ENCODE measurements at regions not wholly inside any gene's neighbourhood (a gene's known extent, or its start where the extent isn't known, plus 50 kb on each side); places are given as distances from the start of the nearest gene placed in this dataset.

GRCh38 chr1:194598098-194598497 is 1411.7 kb upstream of the B3GALT2 start:
- Histone ChIP-seq H3K36me3 (ENCODE audit: insufficient read depth, low read length) (no peaks in the 10 kb centered on the region), H3K27me3 (ENCODE audit: insufficient read depth, low read length, poor library complexity, severe bottlenecking) (no peaks in the 10 kb centered on the region), H3K4me1 (ENCODE audit: insufficient read depth, low read length) (no peaks in the 10 kb centered on the region), H3K9me3 (ENCODE audit: low read length) (no peaks in the 10 kb centered on the region), H3K27ac (ENCODE audit: low read depth, low read length) (no peak overlapping the region), H3K4me3 (ENCODE audit: low read length) (no peak overlapping the region)
- ChIA-PET POLR2A (no interaction called here), CTCF (no interaction called here)
- Mint-ChIP-seq H3K27ac (no peak overlapping the region), H3K9me3 (no peaks in the 10 kb centered on the region), H3K27me3 (no peaks in the 10 kb centered on the region), H3K4me1 (no peaks in the 10 kb centered on the region), H3K4me3 (no peak overlapping the region), H3K36me3 (no peaks in the 10 kb centered on the region)
- DNase-seq: no peak

- no peak for DNase-seq
- Histone ChIP-seq H3K27ac (ENCODE audit: low read depth, low read length) (no peak overlapping the region), H3K4me3 (ENCODE audit: low read length) (no peak overlapping the region), H3K27me3 (ENCODE audit: insufficient read depth, low read length, poor library complexity, severe bottlenecking) (no peaks in the 10 kb centered on the region), H3K9me3 (ENCODE audit: low read length) (no peaks in the 10 kb centered on the region), H3K4me1 (ENCODE audit: insufficient read depth, low read length) (no peaks in the 10 kb centered on the region), H3K36me3 (ENCODE audit: insufficient read depth, low read length) (no peaks in the 10 kb centered on the region)
- ChIA-PET CTCF (no interaction called here), POLR2A (no interaction called here)
- H3K27ac Mint-ChIP-seq: no peak overlapping the region
- H3K4me1 Mint-ChIP-seq: no peaks in the 10 kb centered on the region
- no peaks in the 10 kb centered on the region for H3K27me3 Mint-ChIP-seq
- H3K36me3 Mint-ChIP-seq: no peaks in the 10 kb centered on the region
- H3K4me3 Mint-ChIP-seq: no peak overlapping the region
- peaks cover 0 to 3% (median 0%) of the 10 kb centered on the region in 5 donors for H3K9me3 Mint-ChIP-seq
These were observed 1399.9 kb upstream of the B3GALT2 start for GRCh38 chr1:194586302-194586701.

- CTCF ChIA-PET: no interaction called here
- peaks cover 0 to 3% (median 0%) of the 10 kb centered on the region in 5 donors for H3K9me3 Mint-ChIP-seq
- H3K4me1 ChIP-seq (ENCODE audit: insufficient read depth, low read length): no peaks in the 10 kb centered on the region
These were observed 1397.6 kb upstream of the B3GALT2 start for GRCh38 chr1:194584052-194584451.

GRCh38 chr1:194570476-194570875 is 1384.1 kb upstream of the B3GALT2 start:
- CTCF ChIA-PET: no interaction called here
- H3K27ac Mint-ChIP-seq: no peak overlapping the region
- H3K36me3 ChIP-seq (ENCODE audit: insufficient read depth, low read length): no peaks in the 10 kb centered on the region
- no peaks in the 10 kb centered on the region for H3K4me1 ChIP-seq (ENCODE audit: insufficient read depth, low read length)
- H3K27ac ChIP-seq (ENCODE audit: low read depth, low read length): no peak overlapping the region
- no peaks in the 10 kb centered on the region for H3K27me3 Mint-ChIP-seq
- H3K4me3 Mint-ChIP-seq: no peak overlapping the region
- no peaks in the 10 kb centered on the region for H3K9me3 Mint-ChIP-seq
- H3K9me3 ChIP-seq (ENCODE audit: low read length): no peaks in the 10 kb centered on the region
- DNase-seq: no peak
- no peaks in the 10 kb centered on the region for H3K27me3 ChIP-seq (ENCODE audit: insufficient read depth, low read length, poor library complexity, severe bottlenecking)
- H3K4me1 Mint-ChIP-seq: no peaks in the 10 kb centered on the region
- no peaks in the 10 kb centered on the region for H3K36me3 Mint-ChIP-seq
- H3K4me3 ChIP-seq (ENCODE audit: low read length): no peak overlapping the region
- POLR2A ChIA-PET: no interaction called here

More at GRCh38 chr1:194584052-194584451, 1397.6 kb upstream of the B3GALT2 start:
- Mint-ChIP-seq H3K27ac (no peak overlapping the region), H3K27me3 (no peaks in the 10 kb centered on the region), H3K36me3 (no peaks in the 10 kb centered on the region), H3K4me3 (no peak overlapping the region), H3K4me1 (no peaks in the 10 kb centered on the region)
- no peaks in the 10 kb centered on the region for H3K36me3 ChIP-seq (ENCODE audit: insufficient read depth, low read length)
- H3K27me3 ChIP-seq (ENCODE audit: insufficient read depth, low read length, poor library complexity, severe bottlenecking): no peaks in the 10 kb centered on the region
- H3K27ac ChIP-seq (ENCODE audit: low read depth, low read length): no peak overlapping the region
- DNase-seq: no peak
- no peaks in the 10 kb centered on the region for H3K9me3 ChIP-seq (ENCODE audit: low read length)
- POLR2A ChIA-PET: no interaction called here
- no peak overlapping the region for H3K4me3 ChIP-seq (ENCODE audit: low read length)

- POLR2A ChIA-PET: no interaction called here
- CTCF ChIA-PET: no interaction called here
These were observed 1382.2 kb upstream of the B3GALT2 start for GRCh38 chr1:194568610-194569009.

GRCh38 chr1:194548071-194548470 is 1361.7 kb upstream of the B3GALT2 start:
- Histone ChIP-seq H3K36me3 (ENCODE audit: insufficient read depth, low read length) (no peaks in the 10 kb centered on the region), H3K4me3 (ENCODE audit: low read length) (no peak overlapping the region), H3K27ac (ENCODE audit: low read depth, low read length) (no peak overlapping the region), H3K4me1 (ENCODE audit: insufficient read depth, low read length) (no peaks in the 10 kb centered on the region), H3K27me3 (ENCODE audit: insufficient read depth, low read length, poor library complexity, severe bottlenecking) (no peaks in the 10 kb centered on the region), H3K9me3 (ENCODE audit: low read length) (no peaks in the 10 kb centered on the region)
- no peak for DNase-seq
- H3K4me1 Mint-ChIP-seq: no peaks in the 10 kb centered on the region
- H3K27me3 Mint-ChIP-seq: peaks cover 0 to under 1% of the 10 kb centered on the region in 2 donors
- H3K9me3 Mint-ChIP-seq: peaks cover 0 to 7% (median 0%) of the 10 kb centered on the region in 5 donors
- H3K4me3 Mint-ChIP-seq: no peak overlapping the region
- POLR2A ChIA-PET: no interaction called here
- CTCF ChIA-PET: no interaction called here
- H3K36me3 Mint-ChIP-seq: no peaks in the 10 kb centered on the region
- H3K27ac Mint-ChIP-seq: no peak overlapping the region

More at GRCh38 chr1:194568610-194569009, 1382.2 kb upstream of the B3GALT2 start:
- Mint-ChIP-seq H3K4me1 (no peaks in the 10 kb centered on the region), H3K27ac (no peak overlapping the region), H3K9me3 (peaks cover 0 to 2% (median 0%) of the 10 kb centered on the region in 5 donors), H3K4me3 (no peak overlapping the region), H3K27me3 (no peaks in the 10 kb centered on the region), H3K36me3 (no peaks in the 10 kb centered on the region)
- DNase-seq: no peak
- no peaks in the 10 kb centered on the region for H3K27me3 ChIP-seq (ENCODE audit: insufficient read depth, low read length, poor library complexity, severe bottlenecking)
- no peaks in the 10 kb centered on the region for H3K4me1 ChIP-seq (ENCODE audit: insufficient read depth, low read length)
- no peaks in the 10 kb centered on the region for H3K36me3 ChIP-seq (ENCODE audit: insufficient read depth, low read length)
- no peak overlapping the region for H3K4me3 ChIP-seq (ENCODE audit: low read length)
- H3K9me3 ChIP-seq (ENCODE audit: low read length): no peaks in the 10 kb centered on the region
- H3K27ac ChIP-seq (ENCODE audit: low read depth, low read length): no peak overlapping the region

- CTCF ChIA-PET: no interaction called here
- no peaks in the 10 kb centered on the region for H3K36me3 Mint-ChIP-seq
- no peaks in the 10 kb centered on the region for H3K27me3 ChIP-seq (ENCODE audit: insufficient read depth, low read length, poor library complexity, severe bottlenecking)
- no peaks in the 10 kb centered on the region for H3K4me1 Mint-ChIP-seq
- no peak overlapping the region for H3K4me3 ChIP-seq (ENCODE audit: low read length)
- no peak overlapping the region for H3K27ac ChIP-seq (ENCODE audit: low read depth, low read length)
- no peaks in the 10 kb centered on the region for H3K27me3 Mint-ChIP-seq
- H3K4me1 ChIP-seq (ENCODE audit: insufficient read depth, low read length): no peaks in the 10 kb centered on the region
- H3K9me3 ChIP-seq (ENCODE audit: low read length): no peaks in the 10 kb centered on the region
- no peak for DNase-seq
- no peak overlapping the region for H3K27ac Mint-ChIP-seq
- no peaks in the 10 kb centered on the region for H3K36me3 ChIP-seq (ENCODE audit: insufficient read depth, low read length)
- H3K4me3 Mint-ChIP-seq: no peak overlapping the region
- POLR2A ChIA-PET: no interaction called here
- peaks cover 0 to 7% (median 2%) of the 10 kb centered on the region in 5 donors for H3K9me3 Mint-ChIP-seq
These were observed 1357.6 kb upstream of the B3GALT2 start for GRCh38 chr1:194544012-194544411.

- Mint-ChIP-seq H3K9me3 (peaks cover 0 to 5% (median 1%) of the 10 kb centered on the region in 5 donors), H3K4me1 (no peaks in the 10 kb centered on the region), H3K27ac (no peak overlapping the region), H3K4me3 (no peak overlapping the region), H3K36me3 (no peaks in the 10 kb centered on the region), H3K27me3 (peaks cover 0 to 6% of the 10 kb centered on the region in 2 donors)
- H3K36me3 ChIP-seq (ENCODE audit: insufficient read depth, low read length): no peaks in the 10 kb centered on the region
- H3K4me3 ChIP-seq (ENCODE audit: low read length): no peak overlapping the region
- no peaks in the 10 kb centered on the region for H3K4me1 ChIP-seq (ENCODE audit: insufficient read depth, low read length)
- no peak for DNase-seq
- H3K9me3 ChIP-seq (ENCODE audit: low read length): no peaks in the 10 kb centered on the region
- H3K27ac ChIP-seq (ENCODE audit: low read depth, low read length): no peak overlapping the region
- no peaks in the 10 kb centered on the region for H3K27me3 ChIP-seq (ENCODE audit: insufficient read depth, low read length, poor library complexity, severe bottlenecking)
- POLR2A ChIA-PET: no interaction called here
- CTCF ChIA-PET: no interaction called here
These were observed 1352.0 kb upstream of the B3GALT2 start for GRCh38 chr1:194538453-194538852.

- Mint-ChIP-seq H3K4me1 (no peaks in the 10 kb centered on the region), H3K4me3 (no peak overlapping the region), H3K9me3 (peaks cover 0 to 2% (median 1%) of the 10 kb centered on the region in 5 donors), H3K36me3 (no peaks in the 10 kb centered on the region), H3K27ac (no peak overlapping the region), H3K27me3 (peaks cover 0 to 6% of the 10 kb centered on the region in 2 donors)
- H3K27me3 ChIP-seq (ENCODE audit: insufficient read depth, low read length, poor library complexity, severe bottlenecking): no peaks in the 10 kb centered on the region
- ChIA-PET POLR2A (no interaction called here), CTCF (no interaction called here)
- H3K36me3 ChIP-seq (ENCODE audit: insufficient read depth, low read length): no peaks in the 10 kb centered on the region
- H3K27ac ChIP-seq (ENCODE audit: low read depth, low read length): no peak overlapping the region
- H3K4me1 ChIP-seq (ENCODE audit: insufficient read depth, low read length): no peaks in the 10 kb centered on the region
- no peak overlapping the region for H3K4me3 ChIP-seq (ENCODE audit: low read length)
- DNase-seq: no peak
- no peaks in the 10 kb centered on the region for H3K9me3 ChIP-seq (ENCODE audit: low read length)
These were observed 1351.1 kb upstream of the B3GALT2 start for GRCh38 chr1:194537521-194537920.
